ENCODE measurements at regions not wholly inside any gene's neighbourhood (a gene's known extent, or its start where the extent isn't known, plus 50 kb on each side); places are given as distances from the start of the nearest gene placed in this dataset.

DNA sequence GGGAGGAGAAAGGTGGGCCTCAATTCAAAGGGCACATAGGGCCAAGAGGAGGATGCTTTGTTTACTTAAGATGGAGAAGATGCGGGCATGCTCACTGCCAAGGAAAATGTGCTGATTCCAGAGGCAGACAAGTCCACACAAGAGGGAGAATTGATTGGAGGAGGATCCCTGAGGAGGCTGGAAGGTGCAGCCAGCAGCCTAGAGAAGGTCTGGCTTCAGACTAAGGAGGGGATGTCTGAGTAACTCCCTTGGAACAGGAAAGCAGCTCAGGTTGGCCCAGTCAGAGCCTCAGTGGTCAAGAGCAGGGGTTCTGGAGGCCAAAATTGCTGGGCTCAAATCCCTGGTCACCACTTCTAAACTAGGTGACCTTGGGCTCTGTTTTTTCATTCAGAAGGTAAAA lies 265.5 kb upstream of the NCKAP5 start:
- TF ChIP-seq ZNF274 (IDR thresholded peaks at IDR 0.05; ENCODE audit: low read depth, low read length) (no peak), YY1 (IDR thresholded peaks at IDR 0.05; ENCODE audit: insufficient read depth, insufficient read length) (no peak)
